ENCODE measurements at regions not wholly inside any gene's neighbourhood (a gene's known extent, or its start where the extent isn't known, plus 50 kb on each side); places are given as distances from the start of the nearest gene placed in this dataset.

- H3K36me3 ChIP-seq (ENCODE audit: control insufficient read depth in 2 of 2, extremely low read depth in 1 of 2, insufficient read depth in 2 of 2, low read length in 2 of 2), result no peaks in the 10 kb centered on the region
- no peaks in the 10 kb centered on the region for H3K4me1 ChIP-seq (ENCODE audit: control insufficient read depth, extremely low read depth, insufficient read depth, low read length)
- intact Hi-C loops (cut with micrococcal nuclease), result loop anchor here (5.0 kb wide), 1 partner anchor 249 kb away; no protein-coding TSS in a partner anchor
- no peak overlapping the region for H3K9ac ChIP-seq (replicated peaks; ENCODE audit: extremely low read depth, insufficient read depth, low read length)
- DNase-seq (ENCODE audit: low read depth, low spot score) (no peak), FAIRE-seq (no peak)
- no peaks in the 10 kb centered on the region for H4K20me1 ChIP-seq (replicated peaks; ENCODE audit: control insufficient read depth, extremely low read depth, insufficient read depth, low read length)
- BruUV-seq (replicated peaks), result no TSS peak
- no peak overlapping the region for H2AFZ ChIP-seq (ENCODE audit: low read depth, low read length)
- TF ChIP-seq FOS (IDR thresholded peaks at IDR 0.05; ENCODE audit: borderline replicate concordance, insufficient read depth, low read length) (no peak), MYC (IDR thresholded peaks at IDR 0.05; ENCODE audit: low read depth, low read length) (no peak), EZH2 (IDR thresholded peaks at IDR 0.05; ENCODE audit: borderline replicate concordance, low read depth, low read length, severe bottlenecking) (no peak), MAX (IDR thresholded peaks at IDR 0.05; ENCODE audit: insufficient read depth, insufficient read length) (no peak)
- dilution Hi-C loops (cut with MboI; ENCODE audit: extremely low pct_ligation_motif_present, low sequenced_read_pairs), result no loop called here
- H3K9me1 ChIP-seq (replicated peaks; ENCODE audit: control insufficient read depth, extremely low read depth, insufficient read depth, low read length), result no peaks in the 10 kb centered on the region
- no peaks in the 10 kb centered on the region for H3K79me2 ChIP-seq (ENCODE audit: control insufficient read depth, insufficient read depth, low read length)
- ChIA-PET CTCF (no interaction called here), POLR2A (no interaction called here)
- no peak overlapping the region for H3K4me2 ChIP-seq (ENCODE audit: insufficient read depth, low read length)
- no peak overlapping the region for H3K27ac ChIP-seq (ENCODE audit: insufficient read depth, low read depth, low read length)
- H3K4me3 ChIP-seq (replicated peaks in 1 of 3; ENCODE audit: insufficient read depth in 1 of 3, low read depth in 1 of 3, low read length in 3 of 3), result no peak overlapping the region
- H3K27me3 ChIP-seq (ENCODE audit: control insufficient read depth in 2 of 2, insufficient read depth in 2 of 2, low read length in 2 of 2), result peaks cover 0 to 9% of the 10 kb centered on the region in 2 experiments
- H3K9me3 ChIP-seq (replicated peaks; ENCODE audit: control insufficient read depth, insufficient read depth, low read length), result no peaks in the 10 kb centered on the region
Measured at GRCh38 chr20:51236421-51236820, 213.5 kb upstream of the KCNG1 start.

GRCh38 chr20:51233345-51233744 is 210.4 kb upstream of the KCNG1 start:
- Histone ChIP-seq H3K4me2 (ENCODE audit: insufficient read depth, low read length) (no peak overlapping the region), H3K9me3 (replicated peaks; ENCODE audit: control insufficient read depth, insufficient read depth, low read length) (no peaks in the 10 kb centered on the region), H3K79me2 (ENCODE audit: control insufficient read depth, insufficient read depth, low read length) (no peaks in the 10 kb centered on the region), H3K4me1 (ENCODE audit: control insufficient read depth, extremely low read depth, insufficient read depth, low read length) (no peaks in the 10 kb centered on the region), H3K4me3 (replicated peaks in 1 of 3; ENCODE audit: insufficient read depth in 1 of 3, low read depth in 1 of 3, low read length in 3 of 3) (no peak overlapping the region), H2AFZ (ENCODE audit: low read depth, low read length) (no peak overlapping the region), H4K20me1 (replicated peaks; ENCODE audit: control insufficient read depth, extremely low read depth, insufficient read depth, low read length) (no peaks in the 10 kb centered on the region), H3K27ac (ENCODE audit: insufficient read depth, low read depth, low read length) (no peak overlapping the region), H3K36me3 (ENCODE audit: control insufficient read depth in 2 of 2, extremely low read depth in 1 of 2, insufficient read depth in 2 of 2, low read length in 2 of 2) (no peaks in the 10 kb centered on the region), H3K9ac (replicated peaks; ENCODE audit: extremely low read depth, insufficient read depth, low read length) (no peak overlapping the region), H3K9me1 (replicated peaks; ENCODE audit: control insufficient read depth, extremely low read depth, insufficient read depth, low read length) (no peaks in the 10 kb centered on the region), H3K27me3 (ENCODE audit: control insufficient read depth in 2 of 2, insufficient read depth in 2 of 2, low read length in 2 of 2) (peaks cover 0 to 11% of the 10 kb centered on the region in 2 experiments)
- POLR2A ChIA-PET, result no interaction called here
- no peak for TF ChIP-seq MAX (IDR thresholded peaks at IDR 0.05; ENCODE audit: insufficient read depth, insufficient read length)
- dilution Hi-C loops (cut with MboI; ENCODE audit: extremely low pct_ligation_motif_present, low sequenced_read_pairs) (no loop called here), intact Hi-C loops (cut with micrococcal nuclease) (no loop called here)
- no peak for DNase-seq (ENCODE audit: low read depth, low spot score)
- CTCF ChIA-PET, result interaction anchor here (0.9 to 1.4 kb wide), 3 partner anchors 12 to 24 kb away, joined by 3 to 5 read pairs (median 4); no protein-coding TSS in a partner anchor
- no TSS peak for BruUV-seq (replicated peaks)
- no peak for FAIRE-seq
